Breast epithelium (tissue), 4 donors: ENCODE measurements at regions not wholly inside any gene's neighbourhood (a gene's known extent, or its start where the extent isn't known, plus 50 kb on each side); places are given as distances from the start of the nearest gene placed in this dataset.
"Not testable (repeated sequence)": the region's sequence is repeated elsewhere in the genome, so short reads cannot be mapped to it uniquely, and the experiment has no call there.

Source experiments
- DNase-seq, 2 donors: peaks; one replicate each; pipeline ENCODE4 v3.0.0-alpha.2; 2019; ENCODE audit warnings: low spot score in 2 of 2
- H3K27ac ChIP-seq, 2 donors: fragments of 200-600 bp; sonication (generic) in 1 of 2; one replicate each; pipeline ENCODE4 v1.5.1; 2016 to 2019; ENCODE audit warnings: mild to moderate bottlenecking in 1 of 2
- H3K27me3 ChIP-seq, 2 donors: fragments of 200-600 bp; sonication (generic) in 1 of 2; one replicate each; pipeline versions ENCODE4 v1.5.1 to v1.6.0; 2017 to 2019; ENCODE audit warnings: control low read depth in 1 of 2, mild to moderate bottlenecking in 1 of 2
- H3K36me3 ChIP-seq: fragments of 200-600 bp; one replicate; pipeline ENCODE4 v1.5.1; 2019
- H3K4me1 ChIP-seq, 2 donors: fragments of 200-600 bp; sonication (generic); one replicate each; pipeline ENCODE4 v1.5.1; 2016 to 2019; ENCODE audit warnings: control low read depth in 1 of 2
- H3K4me3 ChIP-seq, 3 donors: fragments of 200-600 bp; sonication (generic); 1 replicate in 2 of 3; 2 replicates in 1 of 3; pipeline ENCODE4 v1.5.1; 2016 to 2019; ENCODE audit warnings: mild to moderate bottlenecking in 3 of 3, moderate library complexity in 2 of 3
- H3K9me3 ChIP-seq, 2 donors: fragments of 200-600 bp; sonication (generic) in 1 of 2; one replicate each; pipeline ENCODE4 v1.5.1; 2016 to 2019; ENCODE audit warnings: control low read depth in 1 of 2
- CTCF ChIP-seq, 3 donors: fragments of 450-650 bp; IDR thresholded peaks; one replicate each; pipeline ENCODE4 v1.5.1; 2016 to 2017; ENCODE audit warnings: antibody characterized with exemption in 3 of 3, mild to moderate bottlenecking in 3 of 3, moderate library complexity in 3 of 3
- POLR2A ChIP-seq: fragments of 450-650 bp; IDR thresholded peaks from one replicate; pipeline ENCODE4 v1.6.1; 2016; ENCODE audit warnings: antibody characterized with exemption, mild to moderate bottlenecking, moderate library complexity
- POLR2AphosphoS5 ChIP-seq, 3 donors: sonication (generic); formaldehyde crosslinking; IDR thresholded peaks; one replicate each; pipeline ENCODE4 v1.6.1; 2017; ENCODE audit warnings: antibody characterized with exemption in 3 of 3
- intact Hi-C: fragments of 100-400 bp; cut with DNase I; formaldehyde crosslinking; loops from one replicate; pipeline ENCODE4 v1.15.1; 2023; ENCODE audit warnings: low total_unique reads

- intact Hi-C loops, result no loop called here
- Histone ChIP-seq H3K36me3 (no peaks in the 10 kb centered on the region), H3K27me3 (no peaks in the 10 kb centered on the region), H3K27ac (no peak overlapping the region), H3K4me1 (no peaks in the 10 kb centered on the region), H3K4me3 (no peak overlapping the region), H3K9me3 (no peaks in the 10 kb centered on the region)
- TF ChIP-seq POLR2A, result no peak
- no peak for TF ChIP-seq POLR2AphosphoS5 (IDR thresholded peaks at IDR 0.05)
- TF ChIP-seq CTCF (IDR thresholded peaks at IDR 0.05), result no peak
- no peak for DNase-seq
Measured at GRCh38 chr20:16861708-16862107, 113.5 kb downstream of the OTOR start.

GRCh38 chr20:16863303-16863702 is 115.1 kb downstream of the OTOR start:
- Histone ChIP-seq H3K4me1 (no peaks in the 10 kb centered on the region), H3K36me3 (no peaks in the 10 kb centered on the region), H3K27me3 (no peaks in the 10 kb centered on the region), H3K27ac (no peak overlapping the region), H3K9me3 (no peaks in the 10 kb centered on the region), H3K4me3 (no peak overlapping the region)
- DNase-seq, result no peak
- no peak for TF ChIP-seq POLR2A
- TF ChIP-seq POLR2AphosphoS5 (IDR thresholded peaks at IDR 0.05), result no peak
- no peak for TF ChIP-seq CTCF (IDR thresholded peaks at IDR 0.05)
- intact Hi-C loops, result no loop called here

GRCh38 chr20:16864069-16864468 is 115.9 kb downstream of the OTOR start:
- H3K27me3 ChIP-seq, result no peaks in the 10 kb centered on the region
- no peak for TF ChIP-seq CTCF (IDR thresholded peaks at IDR 0.05)
- no peak overlapping the region for H3K27ac ChIP-seq
- DNase-seq, result no peak
- H3K4me3 ChIP-seq, result no peak overlapping the region
- no peaks in the 10 kb centered on the region for H3K9me3 ChIP-seq
- H3K36me3 ChIP-seq, result no peaks in the 10 kb centered on the region
- intact Hi-C loops, result no loop called here
- H3K4me1 ChIP-seq, result no peaks in the 10 kb centered on the region

- intact Hi-C loops, result no loop called here
- TF ChIP-seq POLR2A (no peak), CTCF (IDR thresholded peaks at IDR 0.05) (no peak), POLR2AphosphoS5 (IDR thresholded peaks at IDR 0.05) (no peak)
- Histone ChIP-seq H3K27me3 (no peaks in the 10 kb centered on the region), H3K9me3 (no peaks in the 10 kb centered on the region), H3K4me1 (no peaks in the 10 kb centered on the region), H3K4me3 (no peak overlapping the region), H3K27ac (no peak overlapping the region), H3K36me3 (no peaks in the 10 kb centered on the region)
- no peak for DNase-seq
Measured at GRCh38 chr20:16864963-16865362, 116.8 kb downstream of the OTOR start.

- TF ChIP-seq POLR2AphosphoS5 (IDR thresholded peaks at IDR 0.05) (no peak), POLR2A (no peak), CTCF (IDR thresholded peaks at IDR 0.05) (no peak)
- no peak for DNase-seq
- no peaks in the 10 kb centered on the region for H3K4me1 ChIP-seq
- no peak overlapping the region for H3K4me3 ChIP-seq
- H3K36me3 ChIP-seq, result no peaks in the 10 kb centered on the region
- no peaks in the 10 kb centered on the region for H3K27me3 ChIP-seq
- H3K27ac ChIP-seq, result no peak overlapping the region
- no peaks in the 10 kb centered on the region for H3K9me3 ChIP-seq
- intact Hi-C loops, result no loop called here
Measured at GRCh38 chr20:16865406-16865805, 117.2 kb downstream of the OTOR start.

- H3K27ac ChIP-seq, intact Hi-C loops, H3K27me3 ChIP-seq, DNase-seq, H3K9me3 ChIP-seq, H3K4me1 ChIP-seq, H3K36me3 ChIP-seq, H3K4me3 ChIP-seq: not testable (repeated sequence)
Measured at GRCh38 chr20:16873124-16873523, 125.0 kb downstream of the OTOR start.
